Effector memory CD4-positive, alpha-beta T cell (primary cell): ENCODE measurements at regions not wholly inside any gene's neighbourhood (a gene's known extent, or its start where the extent isn't known, plus 50 kb on each side); places are given as distances from the start of the nearest gene placed in this dataset.

ENCODE experiments used
- DNase-seq, 3 donors: peaks; one replicate each; pipeline ENCODE4 v3.0.0-alpha.2; 2020
- H3K27ac ChIP-seq: 2 replicates; pipeline ENCODE4 v1.7.0; 2013; ENCODE audit warnings: mild to moderate bottlenecking, low read length, moderate library complexity; ENCODE audit not compliant: insufficient read depth, poor library complexity, severe bottlenecking
- H3K27me3 ChIP-seq: replicated peaks from 2 replicates; pipeline ENCODE4 v1.7.0; 2013; ENCODE audit warnings: mild to moderate bottlenecking, low read length; ENCODE audit not compliant: insufficient read depth, control insufficient read depth, poor library complexity, severe bottlenecking
- H3K36me3 ChIP-seq: 2 replicates; pipeline ENCODE4 v1.7.0; 2013; ENCODE audit warnings: mild to moderate bottlenecking, low read length, moderate library complexity; ENCODE audit not compliant: control insufficient read depth, insufficient read depth
- H3K4me1 ChIP-seq: 2 replicates; pipeline ENCODE4 v1.7.0; 2013; ENCODE audit warnings: low read length, mild to moderate bottlenecking; ENCODE audit not compliant: control insufficient read depth, insufficient read depth, poor library complexity, severe bottlenecking
- H3K4me3 ChIP-seq: 2 replicates; pipeline ENCODE4 v1.7.0; 2013; ENCODE audit warnings: low read length, low read depth, mild to moderate bottlenecking; ENCODE audit not compliant: insufficient read depth, poor library complexity, severe bottlenecking
- H3K9me3 ChIP-seq: 2 replicates; pipeline ENCODE4 v1.7.0; 2013; ENCODE audit warnings: mild to moderate bottlenecking, low read length, moderate library complexity; ENCODE audit not compliant: control insufficient read depth

- Histone ChIP-seq H3K9me3 (no peaks in the 10 kb centered on the region), H3K27me3 (no peaks in the 10 kb centered on the region), H3K27ac (no peak overlapping the region), H3K4me3 (no peak overlapping the region), H3K36me3 (no peaks in the 10 kb centered on the region), H3K4me1 (no peaks in the 10 kb centered on the region)
- no peak for DNase-seq
These were observed 327.8 kb upstream of the SLCO3A1 start for GRCh38 chr15:91525751-91526150.

- Histone ChIP-seq H3K27me3 (no peaks in the 10 kb centered on the region), H3K36me3 (no peaks in the 10 kb centered on the region)
- no peak for DNase-seq
These were observed 327.1 kb upstream of the SLCO3A1 start for GRCh38 chr15:91526424-91526823.

GRCh38 chr15:91528801-91529200 is 324.7 kb upstream of the SLCO3A1 start:
- Histone ChIP-seq H3K36me3 (no peaks in the 10 kb centered on the region), H3K4me1 (no peaks in the 10 kb centered on the region), H3K27ac (no peak overlapping the region), H3K4me3 (no peak overlapping the region), H3K27me3 (no peaks in the 10 kb centered on the region), H3K9me3 (no peaks in the 10 kb centered on the region)
- DNase-seq: no peak

More at GRCh38 chr15:91526424-91526823, 327.1 kb upstream of the SLCO3A1 start:
- Histone ChIP-seq H3K4me1 (no peaks in the 10 kb centered on the region), H3K27ac (no peak overlapping the region), H3K9me3 (no peaks in the 10 kb centered on the region), H3K4me3 (no peak overlapping the region)

- Histone ChIP-seq H3K27me3 (no peaks in the 10 kb centered on the region), H3K9me3 (no peaks in the 10 kb centered on the region), H3K36me3 (no peaks in the 10 kb centered on the region), H3K27ac (no peak overlapping the region), H3K4me3 (no peak overlapping the region), H3K4me1 (no peaks in the 10 kb centered on the region)
- DNase-seq: no peak
These were observed 324.0 kb upstream of the SLCO3A1 start for GRCh38 chr15:91529534-91529933.

GRCh38 chr15:91530279-91530678 is 323.2 kb upstream of the SLCO3A1 start:
- no peak for DNase-seq
- H3K4me1 ChIP-seq: no peaks in the 10 kb centered on the region
- no peak overlapping the region for H3K27ac ChIP-seq

DNA sequence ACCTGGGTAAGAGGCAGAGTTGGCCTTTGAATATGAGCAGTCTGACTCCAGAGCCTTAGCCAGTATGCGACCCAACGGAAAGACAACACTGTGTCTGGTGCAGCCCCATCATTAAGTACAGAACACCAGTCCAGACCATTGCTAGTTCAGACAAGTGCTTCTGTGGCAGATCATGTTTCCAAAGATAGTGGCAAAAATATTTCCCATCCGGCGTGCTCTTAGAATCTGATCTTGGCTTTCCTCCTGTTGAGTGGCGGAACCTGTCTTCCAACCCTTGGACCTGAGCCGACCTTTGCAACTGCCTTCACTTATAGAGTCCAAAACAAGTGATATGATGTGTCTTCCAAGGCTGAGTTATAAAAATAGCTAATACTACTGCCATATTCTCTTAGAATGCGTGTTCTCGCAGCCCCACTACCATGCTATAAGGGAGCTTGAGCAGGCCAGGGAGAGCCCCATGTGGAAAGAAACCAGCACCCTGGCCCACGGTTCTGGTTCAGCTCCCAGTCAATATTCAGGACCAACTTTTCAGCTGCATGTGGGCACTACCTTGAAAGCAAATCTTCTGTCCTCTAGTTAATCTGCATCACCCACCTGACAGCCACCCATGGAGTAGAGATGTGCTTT is 322.4 kb upstream of the SLCO3A1 start:
- no peaks in the 10 kb centered on the region for H3K9me3 ChIP-seq
- no peak overlapping the region for H3K27ac ChIP-seq
- no peaks in the 10 kb centered on the region for H3K27me3 ChIP-seq
- DNase-seq: no peak
- no peak overlapping the region for H3K4me3 ChIP-seq
- H3K36me3 ChIP-seq: no peaks in the 10 kb centered on the region
- H3K4me1 ChIP-seq: no peaks in the 10 kb centered on the region

More at GRCh38 chr15:91530279-91530678, 323.2 kb upstream of the SLCO3A1 start:
- Histone ChIP-seq H3K4me3 (no peak overlapping the region), H3K27me3 (no peaks in the 10 kb centered on the region), H3K36me3 (no peaks in the 10 kb centered on the region), H3K9me3 (no peaks in the 10 kb centered on the region)

GRCh38 chr15:91534235-91534634 is 319.3 kb upstream of the SLCO3A1 start:
- no peak for DNase-seq
- H3K4me1 ChIP-seq: no peaks in the 10 kb centered on the region
- H3K27me3 ChIP-seq: no peaks in the 10 kb centered on the region
- H3K4me3 ChIP-seq: no peak overlapping the region
- H3K9me3 ChIP-seq: no peaks in the 10 kb centered on the region
- H3K36me3 ChIP-seq: no peaks in the 10 kb centered on the region
- no peak overlapping the region for H3K27ac ChIP-seq

DNA sequence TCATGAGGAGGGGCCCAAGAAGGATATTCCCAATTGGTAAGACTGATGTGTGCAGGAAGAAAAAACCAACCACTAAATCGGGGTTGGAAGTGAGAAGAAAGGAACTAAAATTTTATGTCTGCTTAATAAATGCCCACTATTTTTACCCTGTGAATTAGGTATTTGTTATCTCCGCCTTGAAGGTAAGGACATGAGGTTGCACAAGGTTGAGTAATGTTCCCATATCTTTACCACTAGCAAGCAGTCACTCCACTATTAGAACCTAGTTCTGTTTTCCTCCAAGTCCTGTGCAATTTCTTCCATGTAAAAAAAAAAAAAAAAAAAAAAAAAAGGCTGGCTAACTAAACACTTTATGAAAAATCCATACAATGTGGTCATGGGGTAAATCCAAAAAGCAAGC is 318.5 kb upstream of the SLCO3A1 start:
- Histone ChIP-seq H3K4me1 (no peaks in the 10 kb centered on the region), H3K9me3 (no peaks in the 10 kb centered on the region), H3K36me3 (no peaks in the 10 kb centered on the region), H3K4me3 (no peak overlapping the region), H3K27me3 (no peaks in the 10 kb centered on the region), H3K27ac (no peak overlapping the region)
- no peak for DNase-seq

GRCh38 chr15:91535856-91536500 is 317.5 kb upstream of the SLCO3A1 start:
- H3K27me3 ChIP-seq: no peaks in the 10 kb centered on the region
- H3K4me3 ChIP-seq: no peak overlapping the region
- H3K4me1 ChIP-seq: no peaks in the 10 kb centered on the region
- no peak overlapping the region for H3K27ac ChIP-seq
- no peaks in the 10 kb centered on the region for H3K36me3 ChIP-seq
- DNase-seq: no peak
- H3K9me3 ChIP-seq: no peaks in the 10 kb centered on the region

DNA sequence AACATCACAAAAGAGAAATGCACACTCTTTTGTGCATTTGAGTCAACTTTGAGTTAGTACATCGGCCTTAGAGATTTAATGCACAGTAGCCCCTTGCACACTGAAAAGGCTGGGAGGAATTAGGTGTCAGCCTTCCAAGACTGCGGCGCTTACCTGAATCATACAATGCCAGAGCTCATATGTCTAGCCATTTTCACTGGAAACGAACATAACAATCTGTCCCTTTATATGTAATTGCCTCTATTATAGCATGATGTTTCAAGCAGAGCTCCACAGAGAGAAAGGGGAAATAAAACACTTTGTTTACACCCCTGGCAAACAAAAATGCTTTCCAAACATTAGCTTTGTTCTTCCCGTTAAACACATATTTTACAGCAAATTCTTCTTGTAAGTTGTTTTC is 315.7 kb upstream of the SLCO3A1 start:
- Histone ChIP-seq H3K4me3 (no peak overlapping the region), H3K27me3 (no peaks in the 10 kb centered on the region), H3K27ac (no peak overlapping the region), H3K4me1 (no peaks in the 10 kb centered on the region), H3K9me3 (no peaks in the 10 kb centered on the region), H3K36me3 (no peaks in the 10 kb centered on the region)
- no peak for DNase-seq
